GM23338 (cell line): ENCODE measurements at regions not wholly inside any gene's neighbourhood (a gene's known extent, or its start where the extent isn't known, plus 50 kb on each side); places are given as distances from the start of the nearest gene placed in this dataset.

Experiments
- ATAC-seq: fragments of 200-7000 bp; cut with Tn5 transposase; 3 replicates; pipeline ENCODE4 v1.9.1; 2020
- DNase-seq: peaks from one replicate; pipeline ENCODE4 v3.0.0-alpha.2; 2015; ENCODE audit warnings: low spot score
- H2AFZ ChIP-seq: fragments of 200-600 bp; sonication (generic); 2 replicates; pipeline ENCODE4 v1.8.0; 2016; ENCODE audit warnings: antibody characterized with exemption, mild to moderate bottlenecking, moderate library complexity
- H3F3A ChIP-seq: fragments of 200-600 bp; sonication (generic); replicated peaks from 2 replicates; pipeline ENCODE4 v1.8.0; 2017; ENCODE audit warnings: antibody characterized with exemption, mixed run types, low read depth
- H3K27ac ChIP-seq: fragments of 200-600 bp; sonication (generic); 2 replicates; pipeline ENCODE4 v1.6.1; 2016; ENCODE audit warnings: low read depth
- H3K27me3 ChIP-seq: fragments of 200-600 bp; sonication (generic); 2 replicates; pipeline ENCODE4 v1.8.0; 2016; ENCODE audit warnings: mild to moderate bottlenecking, mixed run types, moderate library complexity; ENCODE audit not compliant: insufficient read depth
- H3K36me3 ChIP-seq: fragments of 200-600 bp; sonication (generic); 2 replicates; pipeline ENCODE4 v1.8.0; 2016; ENCODE audit warnings: mild to moderate bottlenecking; ENCODE audit not compliant: insufficient read depth
- H3K4me1 ChIP-seq: fragments of 200-600 bp; sonication (generic); 2 replicates; pipeline ENCODE4 v1.8.0; 2016; ENCODE audit warnings: mild to moderate bottlenecking, moderate library complexity; ENCODE audit not compliant: insufficient read depth
- H3K4me2 ChIP-seq: fragments of 200-600 bp; sonication (generic); 2 replicates; pipeline ENCODE4 v1.7.1; 2017; ENCODE audit warnings: mixed run types
- H3K4me3 ChIP-seq: fragments of 200-600 bp; sonication (generic); 2 replicates; pipeline ENCODE4 v1.6.1; 2016; ENCODE audit warnings: mixed run types
- H3K79me2 ChIP-seq: fragments of 200-600 bp; sonication (generic); replicated peaks from 2 replicates; pipeline ENCODE4 v1.8.0; 2017; ENCODE audit warnings: mild to moderate bottlenecking; ENCODE audit not compliant: insufficient read depth
- H3K9me2 ChIP-seq: fragments of 200-600 bp; sonication (generic); 2 replicates; pipeline ENCODE4 v1.8.0; 2017; ENCODE audit not compliant: insufficient read depth
- H4K20me1 ChIP-seq: fragments of 200-600 bp; sonication (generic); replicated peaks from 2 replicates; pipeline ENCODE4 v1.8.0; 2017; ENCODE audit warnings: mild to moderate bottlenecking; ENCODE audit not compliant: insufficient read depth
- H3K27ac Mint-ChIP-seq: 2 replicates; pipeline ENCODE4 v1.8.0; 2020; ENCODE audit warnings: inconsistent platforms, mild to moderate bottlenecking, moderate library complexity, mixed read lengths
- H3K27me3 Mint-ChIP-seq: 3 replicates; pipeline ENCODE4 v1.8.0; 2022; ENCODE audit warnings: low read depth, mild to moderate bottlenecking, moderate library complexity, mixed read lengths, inconsistent platforms; ENCODE audit not compliant: insufficient read depth, poor library complexity
- H3K36me3 Mint-ChIP-seq: 3 replicates; pipeline ENCODE4 v1.8.0; 2021; ENCODE audit warnings: low read depth, mild to moderate bottlenecking, inconsistent platforms, moderate library complexity, mixed read lengths
- H3K4me1 Mint-ChIP-seq: 3 replicates; pipeline ENCODE4 v1.8.0; 2020; ENCODE audit warnings: mild to moderate bottlenecking, inconsistent platforms, mixed read lengths
- H3K4me3 Mint-ChIP-seq: 3 replicates; pipeline ENCODE4 v1.8.0; 2021; ENCODE audit warnings: moderate library complexity, mild to moderate bottlenecking, inconsistent platforms, mixed read lengths
- H3K9me3 Mint-ChIP-seq: 3 replicates; pipeline ENCODE4 v1.8.0; 2020; ENCODE audit warnings: moderate library complexity, mild to moderate bottlenecking, inconsistent platforms, mixed read lengths
- CREB1 ChIP-seq: fragments of 250-450 bp; sonication (Bioruptor Pico); IDR thresholded peaks from 2 replicates; pipeline ENCODE4 v1.5.0; 2020; ENCODE audit warnings: low read depth, mild to moderate bottlenecking, moderate library complexity
- ETS1 ChIP-seq: IDR thresholded peaks from 2 replicates; pipeline ENCODE4 v1.6.1; 2016; ENCODE audit warnings: antibody characterized with exemption
- EZH2 ChIP-seq: fragments of 200-600 bp; sonication (generic); IDR thresholded peaks from one replicate; pipeline ENCODE4 v1.8.0; 2017; ENCODE audit warnings: antibody characterized with exemption, mild to moderate bottlenecking, low read depth; ENCODE audit not compliant: unreplicated experiment
- EZH2phosphoT487 ChIP-seq: fragments of 200-600 bp; sonication (generic); IDR thresholded peaks from one replicate; pipeline ENCODE4 v1.8.1; 2018; ENCODE audit warnings: antibody characterized with exemption; ENCODE audit not compliant: unreplicated experiment
- JUNB ChIP-seq: IDR thresholded peaks from one replicate; pipeline ENCODE4 v1.6.1; 2016; ENCODE audit warnings: antibody characterized with exemption; ENCODE audit not compliant: unreplicated experiment
- NANOG ChIP-seq: IDR thresholded peaks from 2 replicates; pipeline ENCODE4 v1.6.1; 2016; ENCODE audit warnings: antibody characterized with exemption, borderline replicate concordance
- POLR2AphosphoS5 ChIP-seq: IDR thresholded peaks from 2 replicates; pipeline ENCODE4 v1.6.1; 2016; ENCODE audit warnings: antibody characterized with exemption, low read depth
- REST ChIP-seq: IDR thresholded peaks from one replicate; pipeline ENCODE4 v1.6.1; 2018; ENCODE audit warnings: antibody characterized with exemption; ENCODE audit not compliant: unreplicated experiment
- STAT1 ChIP-seq: IDR thresholded peaks from one replicate; pipeline ENCODE4 v1.6.1; 2016; ENCODE audit warnings: antibody characterized with exemption; ENCODE audit not compliant: unreplicated experiment
- ZNF114 ChIP-seq: fragments of 250-450 bp; sonication (Bioruptor Pico); IDR thresholded peaks from 2 replicates; pipeline ENCODE4 v1.5.0; 2020; ENCODE audit warnings: mild to moderate bottlenecking, moderate library complexity
- ZNF331 ChIP-seq: fragments of 250-450 bp; sonication (Bioruptor Pico); IDR thresholded peaks from 2 replicates; pipeline ENCODE4 v1.5.0; 2020; ENCODE audit warnings: low read depth, mild to moderate bottlenecking, moderate library complexity
- ZNF462 ChIP-seq: fragments of 250-450 bp; sonication (Bioruptor Pico); IDR thresholded peaks from 2 replicates; pipeline ENCODE4 v1.5.0; 2020; ENCODE audit warnings: mild to moderate bottlenecking, moderate library complexity
- TF ChIP-seq, protein P1 (sequence below), 2 experiments: fragments of 200-600 bp in 1 of 2; sonication (generic) in 1 of 2; conservative IDR thresholded peaks; 2 replicates each; pipeline versions ENCODE4 v1.5.1 to v1.6.1; 2016 to 2017; ENCODE audit warnings: antibody characterized with exemption in 2 of 2, low read depth in 2 of 2, mild to moderate bottlenecking in 2 of 2, moderate library complexity in 1 of 2

GRCh38 chr6:132087391-132087790 is 136.2 kb upstream of the CCN2 start:
- Histone ChIP-seq H3K4me3 (no peak overlapping the region), H2AFZ (no peak overlapping the region), H4K20me1 (no peaks in the 10 kb centered on the region), H3K4me2 (no peak overlapping the region), H3K79me2 (no peaks in the 10 kb centered on the region), H3F3A (no peaks in the 10 kb centered on the region), H3K27me3 (no peaks in the 10 kb centered on the region), H3K27ac (no peak overlapping the region), H3K4me1 (peaks cover 23% of the 10 kb centered on the region), H3K9me2 (no peaks in the 10 kb centered on the region), H3K36me3 (no peaks in the 10 kb centered on the region)
- TF ChIP-seq REST (no peak), NANOG (no peak), STAT1 (no peak), CREB1 (CRISPR knock-in tag) (no peak), ETS1 (no peak), POLR2AphosphoS5 (no peak), EZH2 (no peak), ZNF331 (CRISPR knock-in tag) (no peak), ZNF114 (CRISPR knock-in tag) (no peak), ZNF462 (CRISPR knock-in tag) (no peak), EZH2phosphoT487 (no peak), JUNB (no peak)
- TF ChIP-seq, protein P1, sequence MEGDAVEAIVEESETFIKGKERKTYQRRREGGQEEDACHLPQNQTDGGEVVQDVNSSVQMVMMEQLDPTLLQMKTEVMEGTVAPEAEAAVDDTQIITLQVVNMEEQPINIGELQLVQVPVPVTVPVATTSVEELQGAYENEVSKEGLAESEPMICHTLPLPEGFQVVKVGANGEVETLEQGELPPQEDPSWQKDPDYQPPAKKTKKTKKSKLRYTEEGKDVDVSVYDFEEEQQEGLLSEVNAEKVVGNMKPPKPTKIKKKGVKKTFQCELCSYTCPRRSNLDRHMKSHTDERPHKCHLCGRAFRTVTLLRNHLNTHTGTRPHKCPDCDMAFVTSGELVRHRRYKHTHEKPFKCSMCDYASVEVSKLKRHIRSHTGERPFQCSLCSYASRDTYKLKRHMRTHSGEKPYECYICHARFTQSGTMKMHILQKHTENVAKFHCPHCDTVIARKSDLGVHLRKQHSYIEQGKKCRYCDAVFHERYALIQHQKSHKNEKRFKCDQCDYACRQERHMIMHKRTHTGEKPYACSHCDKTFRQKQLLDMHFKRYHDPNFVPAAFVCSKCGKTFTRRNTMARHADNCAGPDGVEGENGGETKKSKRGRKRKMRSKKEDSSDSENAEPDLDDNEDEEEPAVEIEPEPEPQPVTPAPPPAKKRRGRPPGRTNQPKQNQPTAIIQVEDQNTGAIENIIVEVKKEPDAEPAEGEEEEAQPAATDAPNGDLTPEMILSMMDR (conservative IDR thresholded peaks at IDR 0.05; ENCODE audit: low read depth in 2 of 2): no peak
- no peak for ATAC-seq
- no peak for DNase-seq
- 0 out of 3 replicates have a peak, but pooled peaks cover 3% of the 10 kb centered on the region for H3K36me3 Mint-ChIP-seq
- peaks cover 2% of the 10 kb centered on the region; the same call in 1 of the 3 replicates for H3K9me3 Mint-ChIP-seq
- H3K27ac Mint-ChIP-seq: no peak overlapping the region
- H3K4me3 Mint-ChIP-seq: no peak overlapping the region
- peaks cover 3% of the 10 kb centered on the region for H3K27me3 Mint-ChIP-seq
- H3K4me1 Mint-ChIP-seq: peaks cover 29% of the 10 kb centered on the region
